ENCODE measurements at regions not wholly inside any gene's neighbourhood (a gene's known extent, or its start where the extent isn't known, plus 50 kb on each side); places are given as distances from the start of the nearest gene placed in this dataset.

DNA sequence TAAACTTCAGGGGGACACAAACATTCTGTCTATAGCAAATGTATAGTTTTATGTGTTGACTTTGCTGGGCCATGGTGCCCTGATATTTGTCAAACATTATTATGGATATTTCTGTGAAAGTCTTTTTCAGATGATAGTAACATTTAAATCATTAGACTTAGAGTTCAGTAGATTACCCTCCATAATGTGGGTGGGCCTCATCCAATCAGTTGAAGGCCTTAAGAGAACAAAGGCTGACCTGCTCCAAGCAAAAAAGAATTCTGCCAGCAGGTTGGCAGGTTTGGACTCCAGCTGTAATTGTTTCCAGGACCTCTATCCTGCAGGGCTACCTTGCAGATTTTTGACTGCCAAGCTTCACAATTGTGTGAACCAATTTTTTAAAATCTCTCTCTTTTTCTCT is 1250.9 kb downstream of the ROBO1 start:
- Histone ChIP-seq H3K36me3 (ENCODE audit: control insufficient read depth in 5 of 5, insufficient read depth in 5 of 5, low read length in 5 of 5) (no peaks in the 10 kb centered on the region), H3K27me3 (ENCODE audit: control insufficient read depth in 5 of 5, insufficient read depth in 4 of 5, low read length in 5 of 5) (no peaks in the 10 kb centered on the region), H3K9me3 (ENCODE audit: control insufficient read depth in 5 of 5, low read length in 5 of 5) (no peaks in the 10 kb centered on the region), H3K4me3 (ENCODE audit: low read depth in 1 of 5, low read length in 5 of 5) (no peak overlapping the region), H3K27ac (ENCODE audit: low read depth, low read length) (no peak overlapping the region), H3K4me1 (ENCODE audit: control insufficient read depth in 5 of 5, insufficient read depth in 5 of 5, low read length in 5 of 5) (peaks cover 0 to 7% (median 0%) of the 10 kb centered on the region in 5 donors), H3K9ac (ENCODE audit: low read length in 5 of 5) (no peak overlapping the region)

DNA sequence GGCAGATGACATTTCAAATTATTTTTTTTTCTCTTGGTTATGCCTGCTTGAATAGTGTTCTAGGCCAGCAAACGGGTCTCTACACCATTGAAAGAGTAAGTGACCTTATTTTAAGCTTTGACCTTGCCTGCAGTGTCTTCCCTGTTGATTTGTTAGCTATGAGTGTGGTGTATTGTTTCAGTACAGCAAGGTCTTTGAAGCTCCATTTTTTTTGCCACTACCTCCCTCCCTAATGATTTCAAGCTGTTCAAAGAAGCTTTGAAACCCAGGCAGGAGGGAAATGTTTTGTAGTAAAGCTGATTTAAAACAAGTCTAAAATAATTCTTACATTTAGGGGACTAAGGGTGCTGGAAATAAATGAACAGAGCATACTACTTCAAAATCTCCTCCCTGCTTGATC is 1249.8 kb downstream of the ROBO1 start:
- Histone ChIP-seq H3K4me1 (ENCODE audit: control insufficient read depth in 5 of 5, insufficient read depth in 5 of 5, low read length in 5 of 5) (peaks cover 0 to 7% (median 0%) of the 10 kb centered on the region in 5 donors), H3K36me3 (ENCODE audit: control insufficient read depth in 5 of 5, insufficient read depth in 5 of 5, low read length in 5 of 5) (no peaks in the 10 kb centered on the region), H3K4me3 (ENCODE audit: low read depth in 1 of 5, low read length in 5 of 5) (no peak overlapping the region), H3K27me3 (ENCODE audit: control insufficient read depth in 5 of 5, insufficient read depth in 4 of 5, low read length in 5 of 5) (no peaks in the 10 kb centered on the region), H3K9me3 (ENCODE audit: control insufficient read depth in 5 of 5, low read length in 5 of 5) (no peaks in the 10 kb centered on the region), H3K9ac (ENCODE audit: low read length in 5 of 5) (no peak overlapping the region), H3K27ac (ENCODE audit: low read depth, low read length) (no peak overlapping the region)

DNA sequence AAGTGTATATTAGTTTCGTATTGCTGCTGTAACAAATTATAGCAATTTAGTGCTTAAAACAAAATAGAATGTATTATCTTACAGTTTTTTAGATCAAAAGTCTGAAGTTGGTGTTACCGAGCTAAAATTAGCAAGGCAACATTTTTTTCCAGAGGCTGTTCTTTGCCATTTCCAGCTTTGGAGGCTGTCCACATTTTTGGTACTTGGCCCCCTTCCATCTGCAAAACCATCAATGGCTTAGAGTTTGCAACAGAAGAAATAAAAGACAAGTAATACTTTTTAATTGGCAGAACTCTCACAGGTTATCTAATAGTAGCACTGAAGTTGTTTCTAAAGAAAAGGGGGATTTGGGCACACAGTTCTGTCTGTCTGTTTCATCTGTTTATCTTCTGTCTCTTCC is 1248.5 kb downstream of the ROBO1 start:
- Histone ChIP-seq H3K4me1 (ENCODE audit: control insufficient read depth in 5 of 5, insufficient read depth in 5 of 5, low read length in 5 of 5) (peaks cover 0 to 7% (median 0%) of the 10 kb centered on the region in 5 donors), H3K4me3 (ENCODE audit: low read depth in 1 of 5, low read length in 5 of 5) (no peak overlapping the region)

DNA sequence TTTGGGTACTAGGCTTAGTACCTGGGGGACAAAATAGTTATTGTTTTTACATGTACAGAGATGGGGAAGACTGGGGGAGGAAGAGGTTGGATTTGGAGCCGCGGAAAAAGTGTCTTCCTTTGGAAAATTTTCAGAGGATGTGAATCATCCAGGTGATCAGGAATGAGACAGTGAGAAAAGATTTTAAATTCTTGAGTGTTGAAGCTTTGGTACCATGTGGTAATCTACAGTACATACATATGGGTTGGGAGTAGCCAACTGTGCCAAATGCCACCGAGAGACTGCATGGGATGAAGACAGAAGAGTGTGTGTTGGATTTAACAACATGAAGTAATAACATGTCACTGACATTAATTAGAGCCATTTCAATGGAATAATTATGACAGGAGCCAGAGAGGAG is 1238.2 kb downstream of the ROBO1 start:
- H3K4me1 ChIP-seq (ENCODE audit: control insufficient read depth in 5 of 5, insufficient read depth in 5 of 5, low read length in 5 of 5) = no peaks in the 10 kb centered on the region
- peaks cover 0 to 3% (median 0%) of the 10 kb centered on the region in 5 donors for H3K9me3 ChIP-seq (ENCODE audit: control insufficient read depth in 5 of 5, low read length in 5 of 5)
- H3K27me3 ChIP-seq (ENCODE audit: control insufficient read depth in 5 of 5, insufficient read depth in 4 of 5, low read length in 5 of 5) = no peaks in the 10 kb centered on the region
- H3K27ac ChIP-seq (ENCODE audit: low read depth, low read length) = no peak overlapping the region
- H3K4me3 ChIP-seq (ENCODE audit: low read depth in 1 of 5, low read length in 5 of 5) = no peak overlapping the region
- no peaks in the 10 kb centered on the region for H3K36me3 ChIP-seq (ENCODE audit: control insufficient read depth in 5 of 5, insufficient read depth in 5 of 5, low read length in 5 of 5)
- no peak overlapping the region for H3K9ac ChIP-seq (ENCODE audit: low read length in 5 of 5)

More for the DNA sequence above, 1248.5 kb downstream of the ROBO1 start:
- no peak overlapping the region for H3K9ac ChIP-seq (ENCODE audit: low read length in 5 of 5)
- no peaks in the 10 kb centered on the region for H3K9me3 ChIP-seq (ENCODE audit: control insufficient read depth in 5 of 5, low read length in 5 of 5)
- no peaks in the 10 kb centered on the region for H3K27me3 ChIP-seq (ENCODE audit: control insufficient read depth in 5 of 5, insufficient read depth in 4 of 5, low read length in 5 of 5)
- H3K27ac ChIP-seq (ENCODE audit: low read depth, low read length) = no peak overlapping the region
- no peaks in the 10 kb centered on the region for H3K36me3 ChIP-seq (ENCODE audit: control insufficient read depth in 5 of 5, insufficient read depth in 5 of 5, low read length in 5 of 5)

DNA sequence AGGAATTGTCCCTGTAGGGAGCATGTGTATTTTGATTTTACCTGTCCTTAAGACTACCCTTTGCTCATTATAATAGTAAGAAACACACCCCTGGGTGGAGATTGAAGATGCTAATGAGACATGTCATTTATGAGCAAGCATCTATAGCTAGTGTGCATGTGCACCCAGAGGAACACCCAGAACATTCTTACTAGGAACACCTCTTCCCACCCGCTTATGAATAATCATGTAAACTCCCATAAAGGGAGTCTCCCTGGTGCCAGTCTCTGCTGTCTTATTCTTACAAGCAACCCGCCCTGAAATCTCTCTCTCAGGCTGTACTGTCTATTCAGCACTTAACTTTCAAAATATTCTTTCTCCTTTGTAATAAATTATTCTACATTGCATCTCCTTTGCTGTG is 1227.3 kb downstream of the ROBO1 start:
- Histone ChIP-seq H3K27me3 (ENCODE audit: control insufficient read depth in 5 of 5, insufficient read depth in 4 of 5, low read length in 5 of 5) (no peaks in the 10 kb centered on the region), H3K27ac (ENCODE audit: low read depth, low read length) (no peak overlapping the region), H3K9ac (ENCODE audit: low read length in 5 of 5) (no peak overlapping the region), H3K4me3 (ENCODE audit: low read depth in 1 of 5, low read length in 5 of 5) (no peak overlapping the region), H3K4me1 (ENCODE audit: control insufficient read depth in 5 of 5, insufficient read depth in 5 of 5, low read length in 5 of 5) (no peaks in the 10 kb centered on the region), H3K9me3 (ENCODE audit: control insufficient read depth in 5 of 5, low read length in 5 of 5) (no peaks in the 10 kb centered on the region), H3K36me3 (ENCODE audit: control insufficient read depth in 5 of 5, insufficient read depth in 5 of 5, low read length in 5 of 5) (no peaks in the 10 kb centered on the region)

DNA sequence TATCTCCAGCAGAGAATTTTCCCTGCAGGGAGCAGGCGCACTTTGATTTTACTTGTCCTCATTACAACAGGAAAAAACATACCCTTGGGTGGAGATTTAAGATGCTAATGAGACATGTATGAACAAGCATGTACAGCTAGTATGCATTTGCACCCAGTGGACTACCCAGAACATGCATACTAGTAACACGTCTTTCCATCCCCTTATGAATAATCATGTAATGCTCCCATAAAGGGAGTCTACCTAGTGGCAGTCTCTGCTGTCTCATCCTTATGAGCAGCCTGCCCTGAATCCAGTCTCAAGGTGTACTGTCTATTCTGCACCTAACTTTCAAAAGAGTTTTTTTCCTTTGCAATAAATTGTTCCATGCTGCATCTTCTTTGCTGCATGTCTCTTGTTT is 1222.0 kb downstream of the ROBO1 start:
- no peaks in the 10 kb centered on the region for H3K4me1 ChIP-seq (ENCODE audit: control insufficient read depth in 5 of 5, insufficient read depth in 5 of 5, low read length in 5 of 5)
- H3K9ac ChIP-seq (ENCODE audit: low read length in 5 of 5) = no peak overlapping the region
- H3K4me3 ChIP-seq (ENCODE audit: low read depth in 1 of 5, low read length in 5 of 5) = no peak overlapping the region
- H3K27me3 ChIP-seq (ENCODE audit: control insufficient read depth in 5 of 5, insufficient read depth in 4 of 5, low read length in 5 of 5) = no peaks in the 10 kb centered on the region
- H3K36me3 ChIP-seq (ENCODE audit: control insufficient read depth in 5 of 5, insufficient read depth in 5 of 5, low read length in 5 of 5) = no peaks in the 10 kb centered on the region
- H3K9me3 ChIP-seq (ENCODE audit: control insufficient read depth in 5 of 5, low read length in 5 of 5) = no peaks in the 10 kb centered on the region
- no peak overlapping the region for H3K27ac ChIP-seq (ENCODE audit: low read depth, low read length)

Data from subcutaneous abdominal adipose tissue (tissue), 5 donors.